ENCODE measurements at regions not wholly inside any gene's neighbourhood (a gene's known extent, or its start where the extent isn't known, plus 50 kb on each side); places are given as distances from the start of the nearest gene placed in this dataset.

- TF ChIP-seq POLR2AphosphoS5 (IDR thresholded peaks at IDR 0.05; ENCODE audit: low read depth, low read length), result no peak
- TF ChIP-seq POLR2A (IDR thresholded peaks at IDR 0.05; ENCODE audit: low read depth, low read length), result no peak
- TF ChIP-seq TAF1 (IDR thresholded peaks at IDR 0.05; ENCODE audit: low read depth, low read length), result no peak
- no peak for TF ChIP-seq PAX5 (IDR thresholded peaks at IDR 0.05; ENCODE audit: insufficient read depth, low read length, severe bottlenecking)
Observed at GRCh38 chr15:87618203-87618725, 638.3 kb downstream of the NTRK3 start.
